ENCODE measurements at regions not wholly inside any gene's neighbourhood (a gene's known extent, or its start where the extent isn't known, plus 50 kb on each side); places are given as distances from the start of the nearest gene placed in this dataset.

GRCh38 chr18:51342815-51343214 lies 145.3 kb upstream of the MEX3C start:
- TF ChIP-seq CTCF (IDR thresholded peaks at IDR 0.05) (no peak), POLR2A (IDR thresholded peaks at IDR 0.05) (no peak)

Measured in body of pancreas (tissue), 4 donors.